Esophagus muscularis mucosa (tissue), 4 donors: ENCODE measurements at regions not wholly inside any gene's neighbourhood (a gene's known extent, or its start where the extent isn't known, plus 50 kb on each side); places are given as distances from the start of the nearest gene placed in this dataset.

Experiments used
- DNase-seq: peaks from one replicate; pipeline ENCODE4 v3.0.0-alpha.2; 2017; ENCODE audit errors: extremely low spot score
- H3K27ac ChIP-seq, 4 donors: fragments of 200-600 bp; sonication (generic); replicated peaks in 1 of 4; 1 replicate in 3 of 4; 2 replicates in 1 of 4; pipeline ENCODE4 v1.5.1; 2016 to 2019; ENCODE audit warnings: mild to moderate bottlenecking in 1 of 4
- H3K27me3 ChIP-seq, 4 donors: fragments of 200-600 bp; sonication (generic); one replicate each; pipeline versions ENCODE4 v1.5.1 to v1.6.0; 2016 to 2019
- H3K36me3 ChIP-seq, 4 donors: fragments of 200-600 bp; sonication (generic); one replicate each; pipeline ENCODE4 v1.5.1; 2016 to 2019
- H3K4me1 ChIP-seq, 4 donors: fragments of 200-600 bp; sonication (generic); one replicate each; pipeline ENCODE4 v1.5.1; 2016 to 2019
- H3K4me3 ChIP-seq, 4 donors: fragments of 200-600 bp; sonication (generic); 1 replicate in 2 of 4; 2 replicates in 2 of 4; pipeline ENCODE4 v1.5.1; 2016 to 2019; ENCODE audit warnings: mild to moderate bottlenecking in 4 of 4, moderate library complexity in 1 of 4
- H3K9me3 ChIP-seq, 4 donors: fragments of 200-600 bp; sonication (generic); 1 replicate in 3 of 4; 2 replicates in 1 of 4; pipeline ENCODE4 v1.5.1; 2016 to 2019
- EP300 ChIP-seq: sonication (generic); formaldehyde crosslinking; IDR thresholded peaks from one replicate; pipeline ENCODE4 v1.6.1; 2017; ENCODE audit warnings: antibody characterized with exemption
- POLR2A ChIP-seq: fragments of 450-650 bp; IDR thresholded peaks from one replicate; pipeline ENCODE4 v1.6.1; 2017; ENCODE audit warnings: antibody characterized with exemption, moderate library complexity, mild to moderate bottlenecking, low read depth
- POLR2AphosphoS5 ChIP-seq, 2 donors: sonication (generic); formaldehyde crosslinking; IDR thresholded peaks; one replicate each; pipeline ENCODE4 v1.6.1; 2017; ENCODE audit warnings: antibody characterized with exemption in 2 of 2
- WGBS: methylation state at CpG from one replicate; pipeline ENCODE4 v1.1.5; 2018; 5-methylcytosine and 5-hydroxymethylcytosine counted together
- intact Hi-C: fragments of 100-400 bp; cut with DNase I; formaldehyde crosslinking; loops from one replicate; pipeline ENCODE4 v1.15.1; 2023
- TF ChIP-seq, protein P1 (sequence below), 3 experiments: fragments of 200-600 bp in 2 of 3; fragments of 450-650 bp in 1 of 3; sonication (generic) in 2 of 3; IDR thresholded peaks; one replicate each; pipeline ENCODE4 v1.5.1; 2017 to 2019; ENCODE audit warnings: antibody characterized with exemption in 3 of 3, mild to moderate bottlenecking in 2 of 3, moderate library complexity in 1 of 3

DNA sequence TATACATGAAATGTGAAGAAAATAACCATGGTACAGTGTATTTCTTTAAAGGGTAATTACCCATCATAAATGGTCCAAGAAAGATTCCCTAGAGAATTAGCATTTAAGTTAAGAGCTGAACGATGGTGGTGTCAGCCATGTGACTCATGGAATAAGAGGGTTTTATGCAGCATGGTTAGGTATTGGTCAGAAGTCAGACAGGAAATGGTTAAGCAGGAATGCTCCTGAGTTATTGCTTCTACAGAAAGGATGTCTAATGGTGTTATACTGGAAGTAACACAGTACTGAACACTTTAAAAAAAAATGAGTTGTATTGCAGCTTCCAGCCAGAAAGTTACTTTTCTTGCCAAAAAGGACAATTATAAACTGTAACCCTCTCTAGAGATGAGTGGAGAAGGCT is 72.7 kb upstream of the UBE2E3 start:
- 50% methylated on average over 1 of the region's 1 CpG for WGBS
- Histone ChIP-seq H3K4me3 (no peak overlapping the region), H3K36me3 (no peaks in the 10 kb centered on the region), H3K27ac (no peak overlapping the region), H3K9me3 (no peaks in the 10 kb centered on the region), H3K4me1 (no peaks in the 10 kb centered on the region), H3K27me3 (no peaks in the 10 kb centered on the region)
- TF ChIP-seq POLR2A (no peak), POLR2AphosphoS5 (IDR thresholded peaks at IDR 0.05) (no peak), EP300 (no peak)
- TF ChIP-seq, protein P1, sequence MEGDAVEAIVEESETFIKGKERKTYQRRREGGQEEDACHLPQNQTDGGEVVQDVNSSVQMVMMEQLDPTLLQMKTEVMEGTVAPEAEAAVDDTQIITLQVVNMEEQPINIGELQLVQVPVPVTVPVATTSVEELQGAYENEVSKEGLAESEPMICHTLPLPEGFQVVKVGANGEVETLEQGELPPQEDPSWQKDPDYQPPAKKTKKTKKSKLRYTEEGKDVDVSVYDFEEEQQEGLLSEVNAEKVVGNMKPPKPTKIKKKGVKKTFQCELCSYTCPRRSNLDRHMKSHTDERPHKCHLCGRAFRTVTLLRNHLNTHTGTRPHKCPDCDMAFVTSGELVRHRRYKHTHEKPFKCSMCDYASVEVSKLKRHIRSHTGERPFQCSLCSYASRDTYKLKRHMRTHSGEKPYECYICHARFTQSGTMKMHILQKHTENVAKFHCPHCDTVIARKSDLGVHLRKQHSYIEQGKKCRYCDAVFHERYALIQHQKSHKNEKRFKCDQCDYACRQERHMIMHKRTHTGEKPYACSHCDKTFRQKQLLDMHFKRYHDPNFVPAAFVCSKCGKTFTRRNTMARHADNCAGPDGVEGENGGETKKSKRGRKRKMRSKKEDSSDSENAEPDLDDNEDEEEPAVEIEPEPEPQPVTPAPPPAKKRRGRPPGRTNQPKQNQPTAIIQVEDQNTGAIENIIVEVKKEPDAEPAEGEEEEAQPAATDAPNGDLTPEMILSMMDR (IDR thresholded peaks at IDR 0.05), result no peak
- no peak for DNase-seq
- intact Hi-C loops, result no loop called here

DNA sequence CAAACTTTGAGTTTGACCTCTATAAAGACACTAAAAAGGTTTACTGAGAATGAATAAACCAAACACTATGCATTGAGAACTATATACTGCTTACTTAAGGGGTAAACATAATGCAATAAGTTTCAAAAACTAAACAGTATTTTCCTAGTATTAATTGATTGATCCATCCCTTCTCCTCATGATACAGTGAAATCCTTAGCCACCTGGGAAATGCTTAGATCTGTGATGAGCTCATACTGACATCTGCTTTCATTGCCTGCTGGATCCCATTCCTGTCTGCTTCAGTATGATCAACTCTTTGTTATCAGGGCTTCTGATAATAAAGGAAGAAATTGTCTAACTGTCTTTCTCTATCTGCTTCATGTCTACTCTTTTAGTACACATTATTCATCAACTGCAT is 74.9 kb upstream of the UBE2E3 start:
- H3K9me3 ChIP-seq, result no peaks in the 10 kb centered on the region
- intact Hi-C loops, result no loop called here
- no peak overlapping the region for H3K4me3 ChIP-seq
- no peaks in the 10 kb centered on the region for H3K36me3 ChIP-seq
- DNase-seq, result no peak
- no peaks in the 10 kb centered on the region for H3K4me1 ChIP-seq
- no peak for TF ChIP-seq POLR2A
- TF ChIP-seq POLR2AphosphoS5 (IDR thresholded peaks at IDR 0.05), result no peak
- TF ChIP-seq, protein P1 (IDR thresholded peaks at IDR 0.05), result no peak
- TF ChIP-seq EP300, result no peak
- no peaks in the 10 kb centered on the region for H3K27me3 ChIP-seq
- H3K27ac ChIP-seq, result no peak overlapping the region

DNA sequence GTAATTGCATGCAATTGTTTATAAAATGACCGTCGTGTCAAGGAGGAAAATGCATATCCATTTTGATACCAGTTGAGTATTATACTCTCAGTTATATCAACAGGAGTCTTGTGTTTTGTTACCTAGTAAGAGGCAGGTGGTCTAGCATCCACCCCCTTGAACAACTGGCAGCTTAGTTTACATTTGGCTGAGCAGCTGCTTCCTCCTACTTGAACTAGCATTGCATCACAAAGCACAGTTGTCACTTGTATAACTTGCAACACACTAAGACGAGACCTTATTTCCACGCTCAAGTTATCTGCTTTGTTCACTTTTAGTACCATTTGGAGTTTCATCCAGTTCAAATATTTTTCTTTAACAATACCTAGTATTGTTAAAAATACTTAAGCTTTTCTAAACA is 75.4 kb upstream of the UBE2E3 start:
- H3K4me3 ChIP-seq, result no peak overlapping the region
- intact Hi-C loops, result no loop called here
- WGBS, result 62% methylated on average over 4 of the region's 4 CpGs

DNA sequence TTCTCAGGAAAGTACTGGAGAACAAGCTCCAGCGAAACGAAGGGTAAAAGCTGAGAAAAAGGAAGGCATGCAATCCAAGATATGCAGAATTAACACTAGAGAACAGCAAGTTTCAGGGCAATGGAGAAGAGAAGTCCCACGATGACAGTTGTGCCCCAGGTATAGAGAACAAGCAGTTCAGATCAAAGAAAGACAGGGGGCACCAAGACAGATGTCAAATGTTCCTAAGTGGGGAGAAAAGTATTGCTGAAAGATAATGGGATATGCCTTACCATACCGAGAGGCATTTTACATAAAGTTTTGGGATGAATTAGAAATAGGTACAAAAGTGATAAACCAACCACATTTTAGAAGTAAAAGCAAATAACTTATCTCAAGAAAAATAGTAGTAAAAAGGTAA is 79.1 kb upstream of the UBE2E3 start:
- Histone ChIP-seq H3K36me3 (no peaks in the 10 kb centered on the region), H3K4me1 (no peaks in the 10 kb centered on the region), H3K27me3 (no peaks in the 10 kb centered on the region), H3K27ac (no peak overlapping the region), H3K4me3 (no peak overlapping the region), H3K9me3 (no peaks in the 10 kb centered on the region)
- WGBS, result 89% methylated on average over 4 of the region's 4 CpGs
- intact Hi-C loops, result no loop called here
- no peak for TF ChIP-seq POLR2AphosphoS5 (IDR thresholded peaks at IDR 0.05)
- no peak for TF ChIP-seq POLR2A
- TF ChIP-seq, protein P1 (IDR thresholded peaks at IDR 0.05), result no peak
- TF ChIP-seq EP300, result no peak
- no peak for DNase-seq

More for the DNA sequence above, 75.4 kb upstream of the UBE2E3 start:
- TF ChIP-seq POLR2A (no peak), EP300 (no peak), POLR2AphosphoS5 (IDR thresholded peaks at IDR 0.05) (no peak)
- TF ChIP-seq, protein P1 (IDR thresholded peaks at IDR 0.05), result no peak
- Histone ChIP-seq H3K27ac (no peak overlapping the region), H3K36me3 (no peaks in the 10 kb centered on the region), H3K9me3 (no peaks in the 10 kb centered on the region), H3K27me3 (no peaks in the 10 kb centered on the region), H3K4me1 (no peaks in the 10 kb centered on the region)
- DNase-seq, result no peak

DNA sequence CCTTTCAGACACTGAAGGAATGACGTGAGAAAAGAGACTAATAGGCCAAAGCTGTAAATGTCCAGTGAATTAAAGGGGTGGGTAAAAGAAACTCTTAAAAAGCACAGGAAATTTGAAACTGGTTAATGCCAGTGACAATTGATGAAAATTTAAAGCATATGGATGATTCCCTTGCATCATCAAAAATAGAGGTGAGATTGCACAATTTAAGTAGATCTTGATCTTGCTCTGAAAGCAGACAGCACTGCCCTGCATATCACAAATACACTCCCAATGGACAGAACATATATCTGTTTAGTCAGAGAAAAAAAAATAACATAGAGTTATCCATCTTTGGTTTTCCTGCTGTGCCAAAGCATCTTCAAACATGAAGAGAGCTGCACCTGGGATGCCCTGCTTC is 86.7 kb upstream of the UBE2E3 start:
- intact Hi-C loops, result no loop called here
- WGBS, result 93% methylated on average over 1 of the region's 1 CpG
- Histone ChIP-seq H3K9me3 (no peaks in the 10 kb centered on the region), H3K4me1 (no peaks in the 10 kb centered on the region), H3K36me3 (no peaks in the 10 kb centered on the region), H3K27me3 (no peaks in the 10 kb centered on the region), H3K4me3 (no peak overlapping the region), H3K27ac (no peak overlapping the region)
- TF ChIP-seq EP300, result no peak
- TF ChIP-seq POLR2A, result no peak
- no peak for TF ChIP-seq POLR2AphosphoS5 (IDR thresholded peaks at IDR 0.05)
- TF ChIP-seq, protein P1 (IDR thresholded peaks at IDR 0.05), result no peak
- DNase-seq, result no peak
